ENCODE measurements at regions not wholly inside any gene's neighbourhood (a gene's known extent, or its start where the extent isn't known, plus 50 kb on each side); places are given as distances from the start of the nearest gene placed in this dataset.

GRCh38 chr11:97487387-97487786, 1097.6 kb downstream of the JRKL start:
- DNase-seq, result no peak
- TF ChIP-seq SMC3 (IDR thresholded peaks at IDR 0.05; ENCODE audit: low read depth, low read length) (no peak), MAFK (IDR thresholded peaks at IDR 0.05; ENCODE audit: low read depth, low read length) (peak; percentile 26; the same call in 1 of the 2 replicates)
- Histone ChIP-seq H2BK120ac (ENCODE audit: low read depth, low read length) (no peak overlapping the region), H2AK9ac (replicated peaks; ENCODE audit: low read depth, low read length, poor library complexity) (no peak overlapping the region), H3K4ac (ENCODE audit: low read depth, low read length) (no peak overlapping the region), H3K27ac (ENCODE audit: insufficient read depth, low read length) (no peak overlapping the region), H4K91ac (ENCODE audit: insufficient read depth, low read depth, low read length) (no peak overlapping the region), H3K36me3 (ENCODE audit: control insufficient read depth, insufficient read depth, low read length) (no peaks in the 10 kb centered on the region), H4K5ac (ENCODE audit: low read depth, low read length) (no peak overlapping the region), H2BK15ac (ENCODE audit: low read depth, low read length) (no peak overlapping the region), H3K14ac (replicated peaks; ENCODE audit: low read depth, low read length) (no peak overlapping the region), H3K9me3 (ENCODE audit: control insufficient read depth, insufficient read depth, low read length) (peaks cover 9% of the 10 kb centered on the region; the same call in 1 of the 2 replicates), H3K4me2 (ENCODE audit: low read depth, low read length) (no peak overlapping the region), H3K4me3 (ENCODE audit: insufficient read depth, low read depth, low read length) (no peak overlapping the region), H3K9ac (ENCODE audit: low read depth, low read length) (no peak overlapping the region), H4K20me1 (ENCODE audit: insufficient read depth, low read length) (no peaks in the 10 kb centered on the region), H3K4me1 (ENCODE audit: control insufficient read depth, insufficient read depth, low read length) (no peaks in the 10 kb centered on the region), H2BK20ac (ENCODE audit: low read depth, low read length) (no peak overlapping the region), H3K56ac (ENCODE audit: extremely low read depth, insufficient read depth, low read length) (no peak overlapping the region), H2AK5ac (ENCODE audit: low read depth, low read length) (no peak overlapping the region), H2BK5ac (ENCODE audit: low read depth, low read length, poor library complexity, severe bottlenecking) (no peak overlapping the region), H2AFZ (replicated peaks; ENCODE audit: low read length, poor library complexity) (no peak overlapping the region), H4K8ac (ENCODE audit: low read depth in 2 of 2, low read length in 2 of 2) (no peak overlapping the region), H3K9me1 (ENCODE audit: insufficient read depth, low read length) (no peaks in the 10 kb centered on the region), H3K27me3 (ENCODE audit: control insufficient read depth, insufficient read depth, low read length) (no peaks in the 10 kb centered on the region), H3K18ac (ENCODE audit: low read depth, low read length) (no peak overlapping the region), H3K23ac (ENCODE audit: low read depth, low read length) (no peak overlapping the region), H3K79me1 (ENCODE audit: low read depth in 1 of 2, low read length in 2 of 2) (no peaks in the 10 kb centered on the region)
- in situ Hi-C loops (cut with MboI; ENCODE audit: low sequenced_read_pairs) (no loop called here), intact Hi-C loops (cut with micrococcal nuclease) (loop anchor here (10.0 kb wide), 1 partner anchor 57 kb away; no protein-coding TSS in a partner anchor), dilution Hi-C loops (cut with HindIII; ENCODE audit: low sequenced_read_pairs, unreplicated experiment) (no loop called here)
- BruUV-seq (replicated peaks), result no TSS peak
- POLR2A ChIA-PET (ENCODE audit: unreplicated experiment), result interaction anchor here (0.6 kb wide), 1 partner anchor 1621 kb away, joined by 5 read pairs; no protein-coding TSS in a partner anchor
- no CpG with 5 or more reads among the region's 3 CpGs for WGBS, 2 experiments (ENCODE audit: extremely low coverage in 2 of 2, insufficient read length in 1 of 2)
- CTCF ChIA-PET, result no interaction called here
- ATAC-seq (ENCODE audit: low read depth), result no peak

Measured in IMR-90 (cell line).